Prostate gland (tissue), 2 donors: ENCODE measurements at regions not wholly inside any gene's neighbourhood (a gene's known extent, or its start where the extent isn't known, plus 50 kb on each side); places are given as distances from the start of the nearest gene placed in this dataset.

Experiments
- DNase-seq: peaks from one replicate; pipeline ENCODE4 v3.0.0-alpha.2; 2019; ENCODE audit warnings: low spot score
- H3K27ac ChIP-seq, 2 donors: fragments of 200-600 bp; sonication (generic); 2 replicates each; pipeline ENCODE4 v1.5.1; 2017 to 2019
- H3K27me3 ChIP-seq: fragments of 200-600 bp; sonication (generic); replicated peaks from 2 replicates; pipeline ENCODE4 v1.5.1; 2019; ENCODE audit not compliant: insufficient read depth
- H3K36me3 ChIP-seq, 2 donors: fragments of 200-600 bp; sonication (generic); 1 replicate in 1 of 2; 2 replicates in 1 of 2; pipeline versions ENCODE4 v1.5.1 to v1.8.1; 2017 to 2019
- H3K4me1 ChIP-seq: fragments of 200-600 bp; sonication (generic); replicated peaks from 2 replicates; pipeline ENCODE4 v1.5.1; 2019
- H3K4me3 ChIP-seq, 2 donors: fragments of 200-600 bp; sonication (generic); 2 replicates each; pipeline ENCODE4 v1.5.1; 2017 to 2019
- H3K9me3 ChIP-seq: fragments of 200-600 bp; sonication (generic); 2 replicates; pipeline ENCODE4 v1.5.1; 2017
- CTCF ChIP-seq, 4 experiments: fragments of 200-600 bp in 2 of 4; fragments of 450-650 bp in 2 of 4; sonication (generic) in 2 of 4; IDR thresholded peaks; 1 replicate in 3 of 4; 2 replicates in 1 of 4; pipeline ENCODE4 v1.5.1; 2016 to 2019; ENCODE audit warnings: antibody characterized with exemption in 4 of 4, mild to moderate bottlenecking in 2 of 4, moderate library complexity in 2 of 4
- POLR2A ChIP-seq: fragments of 450-650 bp; IDR thresholded peaks from one replicate; pipeline ENCODE4 v1.6.1; 2016; ENCODE audit warnings: antibody characterized with exemption, mild to moderate bottlenecking
- POLR2AphosphoS5 ChIP-seq: sonication (generic); formaldehyde crosslinking; IDR thresholded peaks from one replicate; pipeline ENCODE4 v1.6.1; 2017; ENCODE audit warnings: antibody characterized with exemption
- WGBS: methylation state at CpG from one replicate; pipeline ENCODE4 v1.1.5; 2018; 5-methylcytosine and 5-hydroxymethylcytosine counted together
- intact Hi-C: fragments of 100-400 bp; cut with DNase I; formaldehyde crosslinking; loops from one replicate; pipeline ENCODE4 v1.14.2; 2022

DNA sequence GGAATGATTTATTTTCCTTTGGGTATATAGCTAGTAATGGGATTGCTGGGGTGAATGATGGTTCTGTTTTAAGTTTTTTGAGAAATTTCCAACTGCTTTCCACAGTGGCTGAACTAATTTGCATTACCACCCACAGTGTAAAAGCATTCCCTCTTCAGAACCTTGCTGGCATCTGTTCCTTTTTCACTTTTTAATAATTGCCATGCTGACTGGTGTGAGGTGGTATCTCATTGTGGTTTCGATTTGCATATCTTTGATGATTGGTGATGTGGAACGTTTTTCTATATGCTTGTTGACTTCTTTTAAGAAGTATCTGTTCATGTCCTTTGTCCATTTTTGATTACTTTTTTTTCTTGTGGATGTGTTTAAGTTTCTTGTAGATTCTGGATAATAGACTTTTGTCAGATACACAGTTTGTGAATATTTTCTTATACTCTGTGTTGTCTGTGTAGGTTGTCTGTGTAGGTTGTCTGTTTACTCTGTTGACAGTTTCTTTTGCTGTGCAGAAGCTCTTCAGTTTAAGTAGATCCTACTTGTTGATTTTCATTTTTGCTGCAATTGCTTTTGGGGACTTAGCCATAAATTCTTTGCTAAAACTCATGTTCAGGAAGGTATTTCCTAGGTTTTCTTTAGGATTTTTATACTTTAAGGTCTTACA is 291.8 kb upstream of the DDI1 start:
- 73% methylated on average over 2 of the region's 2 CpGs for WGBS
- H3K4me3 ChIP-seq, result no peak overlapping the region
- TF ChIP-seq POLR2A (no peak), POLR2AphosphoS5 (no peak), CTCF (IDR thresholded peaks at IDR 0.05) (no peak)
- intact Hi-C loops, result no loop called here
- no peaks in the 10 kb centered on the region for H3K4me1 ChIP-seq
- no peaks in the 10 kb centered on the region for H3K36me3 ChIP-seq
- H3K27ac ChIP-seq, result no peak overlapping the region
- DNase-seq, result no peak
- no peaks in the 10 kb centered on the region for H3K27me3 ChIP-seq
- no peaks in the 10 kb centered on the region for H3K9me3 ChIP-seq

- WGBS, result 19% methylated on average over 1 of the region's 1 CpG
- Histone ChIP-seq H3K4me1 (no peaks in the 10 kb centered on the region), H3K4me3 (no peak overlapping the region), H3K27me3 (no peaks in the 10 kb centered on the region), H3K36me3 (no peaks in the 10 kb centered on the region), H3K9me3 (no peaks in the 10 kb centered on the region), H3K27ac (no peak overlapping the region)
- DNase-seq, result no peak
- intact Hi-C loops, result no loop called here
- no peak for TF ChIP-seq CTCF (IDR thresholded peaks at IDR 0.05)
- no peak for TF ChIP-seq POLR2A
- TF ChIP-seq POLR2AphosphoS5, result no peak
Observed at GRCh38 chr11:103749158-103749557, 287.3 kb upstream of the DDI1 start.

- Histone ChIP-seq H3K4me1 (no peaks in the 10 kb centered on the region), H3K4me3 (no peak overlapping the region), H3K9me3 (no peaks in the 10 kb centered on the region), H3K36me3 (no peaks in the 10 kb centered on the region), H3K27me3 (no peaks in the 10 kb centered on the region), H3K27ac (no peak overlapping the region)
- no peak for TF ChIP-seq POLR2A
- TF ChIP-seq CTCF (IDR thresholded peaks at IDR 0.05), result no peak
- no peak for TF ChIP-seq POLR2AphosphoS5
- intact Hi-C loops, result no loop called here
- no peak for DNase-seq
Observed at GRCh38 chr11:103768816-103769215, 267.6 kb upstream of the DDI1 start.

- Histone ChIP-seq H3K4me3 (no peak overlapping the region), H3K4me1 (no peaks in the 10 kb centered on the region), H3K9me3 (no peaks in the 10 kb centered on the region), H3K36me3 (no peaks in the 10 kb centered on the region), H3K27me3 (no peaks in the 10 kb centered on the region), H3K27ac (no peak overlapping the region)
- 45% methylated on average over 2 of the region's 2 CpGs for WGBS
- TF ChIP-seq CTCF (IDR thresholded peaks at IDR 0.05) (no peak), POLR2A (no peak), POLR2AphosphoS5 (no peak)
- no peak for DNase-seq
- intact Hi-C loops, result no loop called here
Observed at GRCh38 chr11:103773059-103773458, 263.4 kb upstream of the DDI1 start.

DNA sequence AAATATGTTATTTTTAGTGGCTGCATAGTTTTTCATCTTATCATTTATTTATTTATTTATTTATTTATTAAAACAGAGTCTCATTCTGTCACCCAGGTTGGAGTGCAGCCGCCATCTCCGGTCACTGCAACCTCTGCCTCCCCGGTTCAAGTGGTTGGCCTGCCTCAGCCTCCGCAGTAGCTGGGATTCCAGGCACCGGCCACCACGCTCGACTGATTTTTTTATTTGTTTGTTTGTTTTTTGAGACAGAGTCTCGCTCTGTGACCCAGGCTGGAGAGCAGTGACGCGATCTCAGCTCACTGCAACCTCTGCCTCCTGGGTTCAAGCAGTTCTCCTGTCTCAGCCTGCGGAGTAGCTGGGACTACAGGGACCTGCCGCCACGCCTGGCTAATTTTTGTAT is 262.9 kb upstream of the DDI1 start:
- no peak overlapping the region for H3K27ac ChIP-seq

More for the DNA sequence above, 262.9 kb upstream of the DDI1 start:
- intact Hi-C loops, result no loop called here
- Histone ChIP-seq H3K36me3 (no peaks in the 10 kb centered on the region), H3K4me1 (no peaks in the 10 kb centered on the region), H3K4me3 (no peak overlapping the region), H3K27me3 (no peaks in the 10 kb centered on the region), H3K9me3 (no peaks in the 10 kb centered on the region)
- DNase-seq, result no peak
- TF ChIP-seq POLR2AphosphoS5 (no peak), CTCF (IDR thresholded peaks at IDR 0.05) (no peak), POLR2A (no peak)
- WGBS, result 90% methylated on average over 13 of the region's 13 CpGs
